NOMO-1 (cell line): ENCODE measurements at regions not wholly inside any gene's neighbourhood (a gene's known extent, or its start where the extent isn't known, plus 50 kb on each side); places are given as distances from the start of the nearest gene placed in this dataset.
"Not testable (repeated sequence)": the region's sequence is repeated elsewhere in the genome, so short reads cannot be mapped to it uniquely, and the experiment has no call there.

Experiments used
- DNase-seq, 2 experiments: peaks; one replicate each; lab custom pipeline; 2025; ENCODE audit not compliant: unreplicated experiment in 2 of 2; lab: John Stamatoyannopoulos, UW

DNA sequence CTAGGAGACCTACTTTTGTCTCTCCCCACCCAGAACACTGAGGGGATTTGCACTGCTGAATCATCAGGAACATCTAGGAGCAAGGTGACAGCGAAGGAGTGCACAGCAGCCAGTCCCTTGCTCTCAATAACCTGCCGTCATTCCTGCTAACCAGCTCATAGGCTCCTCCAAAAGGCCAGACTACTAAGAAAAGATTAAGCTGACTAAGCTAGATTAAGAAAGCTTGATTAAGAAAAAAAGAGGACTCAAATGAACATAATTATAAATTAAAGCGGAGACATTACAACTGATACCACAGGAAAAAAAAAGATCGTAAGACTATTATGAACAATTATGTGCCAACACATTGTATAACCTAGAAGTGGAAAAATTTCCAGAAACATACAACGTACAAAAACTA is 1254.8 kb upstream of the CHAC2 start:
- no peak for DNase-seq

DNA sequence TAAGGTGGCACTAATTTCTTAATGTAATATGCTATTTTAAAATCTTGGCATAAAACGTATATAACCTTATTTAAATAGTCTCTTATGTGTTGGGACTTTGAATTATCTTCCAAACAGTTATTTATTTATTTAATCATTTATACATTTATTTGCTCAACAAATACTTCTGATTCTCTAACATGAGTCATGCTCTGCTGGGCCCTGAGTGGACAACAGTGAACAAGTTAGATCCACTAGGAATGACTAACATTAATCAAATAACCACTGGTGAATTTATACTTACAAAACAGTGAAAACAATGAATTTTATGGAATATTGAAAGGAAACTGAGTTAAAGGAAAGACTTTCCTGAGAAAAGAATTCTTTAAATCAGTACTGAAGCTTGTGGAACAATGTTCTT is 1257.2 kb upstream of the CHAC2 start:
- DNase-seq: no peak

DNA sequence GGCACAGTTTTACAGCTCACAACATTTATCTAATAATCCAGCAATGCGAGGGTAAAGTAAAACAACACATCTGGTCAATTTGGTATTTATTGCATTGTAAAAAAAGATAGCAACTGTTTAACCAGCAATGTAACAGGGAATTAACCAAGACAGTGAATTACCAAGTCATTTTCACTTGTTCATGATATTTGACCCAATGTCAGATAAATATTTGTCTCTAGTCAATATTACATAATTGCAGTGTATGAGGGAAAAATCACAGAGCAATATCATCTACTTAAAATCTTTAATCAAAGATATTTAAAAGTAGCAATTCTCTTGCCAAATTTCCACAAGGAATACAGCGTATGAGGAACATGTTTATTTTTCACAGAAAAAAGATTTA is 1265.1 kb upstream of the CHAC2 start:
- no peak for DNase-seq

DNA sequence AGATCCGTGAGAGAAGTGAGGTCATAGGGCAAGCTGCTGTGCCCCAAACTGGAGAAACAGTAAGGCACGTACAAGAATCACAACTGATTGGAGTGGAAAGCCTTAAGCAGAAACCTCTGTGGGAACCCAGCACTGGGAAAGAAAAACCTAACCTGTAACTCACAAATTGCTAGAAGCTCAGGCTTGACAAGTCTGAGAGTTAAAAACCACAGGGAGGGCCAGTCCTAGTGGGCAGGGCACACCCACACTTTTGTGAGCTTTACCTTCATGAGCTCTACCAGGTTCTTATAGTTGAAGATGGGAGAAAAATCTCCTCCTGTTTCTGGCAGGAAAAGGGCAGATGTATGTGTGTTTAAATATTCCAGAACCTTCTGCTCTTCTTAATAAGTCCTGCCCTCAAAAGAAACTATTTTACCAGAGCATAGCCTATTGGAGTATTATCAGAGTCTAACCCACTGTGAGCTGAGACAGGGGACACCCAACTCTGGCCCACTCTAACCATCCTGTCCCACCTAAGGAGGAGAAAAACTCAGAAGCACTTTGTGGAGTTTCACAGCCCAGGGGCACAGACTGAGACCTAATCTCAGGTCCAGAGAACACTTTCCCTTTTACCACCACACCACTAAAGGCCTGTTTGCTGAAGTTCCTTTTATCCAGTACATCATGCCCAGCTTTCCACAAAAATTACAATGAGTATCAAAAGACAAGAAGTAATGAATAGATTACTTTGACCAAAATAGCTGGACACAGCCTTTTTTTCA is 1265.7 kb upstream of the CHAC2 start:
- DNase-seq: no peak

DNA sequence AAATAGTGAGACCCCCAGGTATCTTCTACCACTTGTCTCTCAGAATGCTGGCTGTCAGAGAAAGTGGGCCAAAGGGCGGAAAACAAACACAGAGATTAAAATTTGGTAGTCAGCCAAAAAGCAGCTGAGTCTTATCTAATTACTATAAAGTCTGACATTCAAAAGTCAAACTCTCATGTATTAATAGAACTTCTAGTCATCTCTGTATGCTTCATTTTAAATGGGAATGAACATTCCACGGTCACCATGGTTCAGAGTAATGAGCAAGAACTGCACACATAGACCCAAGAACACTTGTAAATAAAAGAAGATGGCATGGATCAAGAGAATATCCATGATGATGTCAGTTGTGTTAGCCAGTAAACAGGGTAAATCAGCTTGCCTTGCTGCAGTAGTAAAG is 1267.0 kb upstream of the CHAC2 start:
- DNase-seq: no peak

DNA sequence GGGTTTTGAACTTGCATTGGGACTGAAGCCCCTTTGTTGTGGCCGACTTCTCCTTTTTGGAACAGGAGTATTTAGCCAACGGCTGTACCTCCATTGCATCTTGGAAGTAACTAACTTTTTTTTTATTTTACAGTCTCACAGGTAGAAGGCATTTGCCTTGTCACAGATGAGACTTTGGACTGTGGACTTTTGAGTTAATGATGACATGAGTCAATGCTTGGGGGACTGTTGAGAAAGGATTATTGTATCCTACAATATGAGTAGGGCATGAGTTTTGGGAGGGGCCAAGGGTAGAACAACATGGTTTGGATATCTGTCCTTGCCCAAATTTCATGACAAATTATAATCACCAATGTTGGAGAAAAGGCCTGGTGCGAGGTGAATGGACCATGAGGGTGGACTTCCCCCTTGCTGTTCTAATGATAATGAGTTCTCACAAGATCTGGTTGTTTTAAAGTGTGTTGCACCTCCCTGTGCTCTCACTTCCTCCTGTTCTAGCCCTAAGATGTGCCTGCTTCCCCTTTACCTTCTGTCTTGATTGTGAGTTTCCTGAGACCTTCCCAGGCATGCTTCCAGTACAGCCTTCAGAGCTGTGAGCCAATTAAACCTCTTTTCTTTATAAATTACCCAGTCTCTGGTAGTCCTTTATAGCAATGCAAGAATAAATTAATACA is 1269.4 kb upstream of the CHAC2 start:
- peak; percentile 2 to 20 for DNase-seq

DNA sequence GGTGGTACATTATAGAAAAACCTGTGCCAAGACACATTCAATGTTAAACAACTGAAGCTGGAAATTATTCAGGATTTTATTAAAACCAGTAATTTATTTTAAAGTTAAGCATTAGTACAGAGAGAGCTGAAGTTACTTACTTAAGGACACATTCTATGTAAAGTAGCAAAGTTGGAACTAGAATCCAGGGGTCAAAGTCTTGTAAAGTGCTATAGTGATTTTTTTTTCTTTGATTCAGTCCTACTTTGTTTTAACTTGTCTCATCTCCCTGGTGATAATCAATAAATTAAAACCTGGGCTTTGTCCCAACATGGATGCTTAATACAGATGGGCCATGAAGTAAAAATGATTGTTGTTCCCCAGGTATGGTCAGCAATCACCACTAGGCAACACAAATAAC is 1271.8 kb upstream of the CHAC2 start:
- no peak for DNase-seq

DNA sequence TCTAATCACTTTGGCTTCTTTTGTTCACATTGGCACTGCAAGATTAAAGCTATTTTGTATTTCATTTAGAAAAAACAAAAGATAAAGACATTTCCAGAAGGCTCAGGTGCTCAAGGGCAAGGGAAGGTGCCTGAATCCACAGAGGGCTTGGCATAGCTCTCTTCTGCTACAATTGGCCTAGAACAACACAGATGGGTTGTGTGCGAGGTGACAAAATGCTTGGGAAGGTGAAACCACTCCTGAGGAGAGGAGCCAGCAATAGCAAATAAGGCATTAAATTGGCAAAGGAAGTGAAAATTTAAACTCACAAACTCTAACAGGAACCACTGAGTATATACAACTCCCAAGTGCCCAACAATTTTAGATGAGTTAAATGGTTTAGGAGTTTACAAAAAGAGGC is 1290.4 kb upstream of the CHAC2 start:
- DNase-seq: no peak

DNA sequence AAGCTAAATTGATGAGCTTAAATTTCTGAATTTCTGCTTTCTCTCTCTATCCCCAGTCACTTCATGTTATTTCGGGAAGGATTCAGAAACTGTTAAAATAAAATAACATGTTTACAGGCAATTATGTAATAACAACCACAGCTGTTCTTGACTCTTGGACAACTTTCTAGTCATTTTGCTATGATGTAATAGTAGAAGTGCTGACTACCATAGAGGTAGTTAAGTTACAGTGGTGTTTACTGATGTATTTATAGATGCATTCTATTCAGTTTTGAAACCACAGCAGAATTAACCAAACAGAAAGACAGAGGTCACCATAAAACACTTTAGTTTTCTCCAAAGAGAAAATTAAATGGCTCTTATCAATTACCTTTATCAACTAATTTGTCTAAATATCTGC is 1292.0 kb upstream of the CHAC2 start:
- DNase-seq: no peak

DNA sequence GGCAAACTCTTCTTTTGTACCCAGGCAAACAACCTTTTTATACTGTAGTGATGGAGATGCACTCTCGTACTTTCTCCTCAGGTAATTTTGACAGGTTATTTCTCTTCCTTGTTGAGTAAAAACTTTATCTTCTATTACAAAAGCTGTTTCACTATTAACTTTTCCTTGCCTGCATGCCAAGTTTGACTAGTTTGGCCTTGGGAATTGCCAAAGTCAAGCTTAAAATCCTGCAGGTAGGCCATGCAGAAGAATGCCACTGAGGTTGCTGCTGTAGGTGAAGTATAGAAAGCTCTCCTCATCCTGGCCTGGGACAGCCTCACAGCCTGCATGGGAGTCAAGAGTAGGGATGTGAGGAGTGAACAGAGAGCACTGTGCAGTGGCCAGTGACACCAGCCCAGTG is 1293.5 kb upstream of the CHAC2 start:
- DNase-seq: no peak

DNA sequence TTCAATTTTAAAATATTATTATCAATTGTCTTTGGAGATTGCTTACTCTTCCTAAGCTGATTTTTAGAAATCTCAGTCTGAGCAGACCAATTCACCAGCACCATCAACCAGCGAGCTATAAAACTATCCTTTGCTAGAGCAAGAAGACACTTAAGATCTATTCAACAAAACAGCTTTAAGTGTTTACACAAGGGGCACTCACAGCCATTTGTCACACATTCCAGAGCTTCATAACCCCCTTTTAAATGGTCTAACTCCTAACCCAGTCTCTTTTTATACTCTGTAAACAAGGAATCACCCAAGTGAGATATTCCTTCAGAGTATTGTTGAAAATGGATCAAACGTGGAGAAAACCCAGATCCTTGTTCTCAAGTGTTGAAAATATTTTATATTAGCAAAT is 1294.1 kb upstream of the CHAC2 start:
- no peak for DNase-seq

DNA sequence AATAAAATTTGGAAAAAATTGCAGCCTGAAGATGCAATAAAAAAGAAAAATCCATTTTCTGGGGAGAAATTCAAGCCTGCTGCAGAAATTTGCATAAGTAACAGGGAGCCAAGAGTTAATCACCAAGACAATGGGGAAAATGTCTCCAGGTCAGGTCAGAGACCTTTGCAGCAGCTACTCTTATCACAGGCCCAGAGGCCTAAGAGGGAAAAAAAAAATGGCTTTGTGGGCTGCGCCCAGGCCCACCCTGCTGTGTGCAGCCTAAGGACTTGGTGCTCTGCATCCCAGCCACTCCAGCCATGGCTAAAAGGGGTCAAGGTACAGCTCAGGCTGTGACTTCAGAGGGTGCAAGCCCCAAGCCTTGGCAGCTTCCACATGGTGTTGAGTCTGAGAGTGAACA is 1297.1 kb upstream of the CHAC2 start:
- not testable (repeated sequence) for DNase-seq

DNA sequence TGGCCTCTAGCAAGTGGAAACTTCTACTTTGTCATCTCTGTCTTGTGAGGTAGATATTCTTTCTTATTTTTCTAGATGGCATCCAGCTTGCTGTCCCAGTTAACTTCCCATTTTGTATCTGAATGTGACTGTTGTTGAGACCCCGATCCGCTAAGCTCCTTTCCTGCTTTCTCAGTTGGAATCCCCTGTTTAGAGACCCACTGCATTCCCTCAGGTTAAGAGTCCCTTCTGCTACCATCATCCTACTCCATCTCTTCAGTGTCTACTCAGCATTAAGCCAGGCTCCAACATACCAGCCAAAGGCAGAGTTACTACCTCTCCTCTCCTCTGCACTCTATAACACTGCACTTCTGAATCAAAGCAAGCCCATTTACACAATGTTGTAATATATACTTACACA is 1300.4 kb upstream of the CHAC2 start:
- DNase-seq: no peak

DNA sequence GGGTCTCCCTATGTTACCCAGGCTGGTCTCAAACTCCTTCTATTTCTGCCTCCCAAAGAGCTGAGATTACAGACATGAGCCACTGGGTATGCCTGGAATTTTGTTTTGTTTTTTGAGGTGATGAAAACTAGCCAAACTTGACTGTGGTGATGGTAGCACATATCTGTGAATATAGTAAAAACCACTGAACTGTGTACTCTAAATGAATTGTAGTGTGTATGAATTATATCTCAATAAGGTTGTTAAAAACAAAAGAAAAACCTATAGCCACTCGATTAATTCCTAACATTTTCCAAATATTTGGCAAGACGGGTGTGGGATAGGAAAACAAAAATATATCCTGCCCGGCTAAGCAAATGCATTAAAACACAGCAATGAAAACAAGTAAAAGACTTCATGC is 1302.3 kb upstream of the CHAC2 start:
- DNase-seq: no peak

DNA sequence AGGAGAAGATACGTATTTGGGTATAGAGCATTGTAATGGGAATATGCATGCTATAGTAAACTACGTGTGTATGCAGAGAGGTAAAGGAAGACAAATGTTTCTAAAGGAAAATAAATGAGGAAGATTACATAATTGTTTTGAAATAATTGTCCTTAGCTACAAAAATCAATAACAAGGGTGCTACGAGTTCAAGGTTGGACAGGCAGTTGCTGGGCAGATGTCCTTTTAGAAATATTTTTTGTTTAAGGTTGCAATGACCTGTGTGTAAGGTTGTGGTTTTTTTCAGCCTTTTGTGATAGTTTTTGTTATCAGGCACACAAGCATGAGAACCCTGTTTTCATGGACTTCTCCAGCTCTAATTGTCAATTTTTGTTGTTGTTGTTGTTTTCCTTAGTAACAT is 1304.1 kb upstream of the CHAC2 start:
- no peak for DNase-seq

DNA sequence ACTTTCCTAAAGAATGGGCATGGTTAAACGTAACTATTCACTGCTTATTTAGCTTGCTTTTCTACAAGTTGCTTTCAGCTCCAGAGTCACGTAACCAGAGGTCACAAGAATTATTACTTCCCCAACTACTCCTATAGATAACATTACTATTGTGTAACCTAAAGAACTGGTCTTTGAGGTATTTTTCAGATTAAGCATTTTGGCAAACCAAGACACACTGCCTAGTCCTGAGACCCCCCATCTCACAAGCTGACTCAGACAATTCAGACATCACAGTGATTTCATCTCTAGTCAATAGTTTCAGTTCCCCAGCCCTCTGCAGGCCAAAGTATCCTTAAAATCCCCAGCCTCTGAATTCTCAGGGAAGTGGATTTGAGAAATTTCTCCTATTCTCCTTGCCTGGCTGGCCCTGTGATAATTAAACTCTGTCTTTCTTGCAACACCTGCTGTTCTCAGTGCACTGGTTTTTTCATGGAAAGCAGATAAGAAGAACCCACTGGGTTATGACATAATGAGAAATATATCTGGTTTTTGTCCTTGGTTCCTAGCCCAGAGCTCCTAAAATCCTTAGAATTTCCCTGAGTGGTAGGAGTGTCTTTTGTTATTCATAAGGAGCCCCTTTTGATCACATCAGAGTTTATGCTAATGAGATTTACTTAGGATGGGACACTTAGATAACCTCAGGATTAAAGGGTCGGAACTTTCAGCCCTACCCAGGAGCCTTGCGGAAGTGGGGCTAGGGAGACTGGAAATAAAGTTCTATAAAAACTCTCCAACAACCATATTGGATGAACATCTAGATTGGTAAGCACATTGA is 1310.8 kb upstream of the CHAC2 start:
- no peak for DNase-seq

DNA sequence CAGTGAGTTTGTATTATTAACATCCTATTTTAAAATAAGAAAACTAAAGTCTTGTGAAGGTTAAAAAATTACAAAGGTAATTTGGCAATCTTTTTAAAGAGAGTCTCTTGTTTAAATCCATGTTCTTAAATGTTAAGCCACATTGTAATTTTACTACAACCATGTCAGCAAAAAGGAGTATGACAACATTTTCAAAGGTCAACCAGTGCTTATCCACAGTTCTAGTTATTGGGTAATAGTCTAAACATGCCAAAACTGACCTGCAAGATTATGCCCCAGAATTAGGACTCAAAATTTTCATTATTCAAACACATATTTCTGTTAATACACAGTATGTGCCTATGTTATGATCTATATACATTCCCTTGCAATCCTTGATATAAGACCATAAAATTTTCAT is 1312.6 kb upstream of the CHAC2 start:
- DNase-seq: no peak

DNA sequence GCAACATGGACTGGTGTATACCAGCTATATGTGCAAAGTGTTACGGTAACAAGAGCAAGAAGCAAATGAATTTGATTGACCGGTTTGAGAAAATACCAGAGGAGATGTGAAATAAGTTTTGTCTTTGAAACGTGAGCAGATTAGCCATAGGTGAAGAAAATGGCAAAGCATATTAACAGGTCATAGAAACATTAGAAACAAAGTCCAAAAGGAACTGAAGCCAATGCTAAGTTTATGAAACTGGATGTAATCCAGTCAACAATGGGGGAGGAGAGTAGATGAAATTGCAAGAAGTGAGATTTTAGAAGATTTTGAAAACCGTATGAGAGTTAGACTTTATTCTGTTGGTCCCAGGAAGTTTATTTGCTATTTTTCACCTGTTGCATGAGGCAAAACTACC is 1315.4 kb upstream of the CHAC2 start:
- DNase-seq: no peak

DNA sequence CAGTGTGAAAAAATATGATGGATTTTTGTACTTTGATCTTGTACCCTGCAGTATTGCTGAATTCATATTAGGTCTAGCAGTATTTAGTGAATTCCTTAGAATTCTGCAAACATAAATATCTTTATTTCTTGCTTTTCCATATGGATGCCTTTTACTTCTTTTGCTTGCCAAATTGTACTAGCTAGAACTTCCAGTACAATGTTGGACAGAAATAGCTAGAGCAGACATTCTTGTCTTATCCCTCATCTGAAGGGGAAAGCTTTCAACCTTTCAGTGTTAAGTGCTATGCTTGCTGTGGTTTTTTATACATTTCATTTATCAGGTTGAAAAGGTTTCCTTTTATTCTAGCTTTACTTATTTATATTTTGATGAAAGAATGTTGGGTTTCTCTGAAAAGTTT is 1321.9 kb upstream of the CHAC2 start:
- no peak for DNase-seq

DNA sequence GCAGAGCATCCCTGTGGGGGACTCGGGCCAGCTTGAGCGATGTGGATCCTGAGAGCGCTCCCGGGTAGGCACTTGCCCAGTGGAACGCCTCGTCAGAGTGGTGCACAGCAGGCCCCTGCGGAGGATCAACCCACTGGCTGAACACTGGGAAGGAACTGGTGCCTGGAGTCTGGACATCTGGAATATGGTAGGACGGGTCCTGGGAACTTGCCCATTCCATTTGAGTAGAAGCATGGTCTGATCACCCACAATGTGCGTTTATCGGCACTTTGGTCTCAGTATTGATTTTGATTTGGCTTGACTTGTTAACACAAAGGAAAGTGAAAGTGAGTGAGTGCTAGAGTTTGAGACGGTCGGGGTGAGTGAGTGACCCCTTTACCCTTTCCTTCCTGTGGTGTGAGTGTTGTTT is 1336.2 kb upstream of the CHAC2 start:
- no peak for DNase-seq

DNA sequence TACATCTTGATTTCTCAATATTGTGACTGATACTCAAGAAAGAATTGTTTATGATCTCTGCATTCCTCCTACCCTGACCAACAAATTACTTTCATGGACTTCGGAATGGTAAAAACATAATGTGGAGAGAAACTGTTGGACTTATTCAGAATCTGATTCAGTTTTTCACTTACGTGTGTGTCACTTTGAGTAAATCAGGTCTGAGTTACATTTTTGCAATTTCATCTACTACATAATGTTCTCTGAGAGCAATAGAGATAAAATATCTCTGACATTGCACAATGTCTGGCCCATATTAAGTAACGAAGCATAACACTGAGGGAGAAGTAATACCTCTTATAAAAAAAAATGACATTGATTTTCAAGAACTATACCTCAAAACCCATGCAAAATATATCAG is 1337.9 kb upstream of the CHAC2 start:
- no peak for DNase-seq

DNA sequence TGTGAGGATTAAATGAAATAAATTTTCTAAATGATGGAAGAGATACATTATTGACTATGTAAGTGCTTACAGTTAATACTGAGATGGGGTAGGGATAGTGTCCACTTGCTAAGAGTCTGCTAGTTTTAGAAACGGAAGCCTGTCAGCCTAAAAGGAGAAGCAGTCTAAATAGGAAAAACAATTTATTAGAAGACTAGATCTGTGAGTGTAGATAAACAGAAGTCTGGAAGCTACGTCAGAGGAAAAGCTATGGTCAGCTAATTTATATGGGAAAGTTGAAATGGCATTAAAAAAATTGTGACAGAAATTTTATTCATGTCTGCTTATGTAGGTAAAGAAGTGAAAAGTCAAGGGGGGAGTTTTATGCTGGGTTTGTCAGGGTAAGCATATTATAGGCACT is 1338.4 kb upstream of the CHAC2 start:
- no peak for DNase-seq
